Upper lobe of left lung (tissue), 4 donors: ENCODE measurements at regions not wholly inside any gene's neighbourhood (a gene's known extent, or its start where the extent isn't known, plus 50 kb on each side); places are given as distances from the start of the nearest gene placed in this dataset.

Experiments used
- EP300 ChIP-seq, 4 donors: sonication (generic); formaldehyde crosslinking; IDR thresholded peaks; one replicate each; pipeline ENCODE4 v1.5.1; 2017; ENCODE audit warnings: antibody characterized with exemption in 4 of 4, control low read depth in 2 of 4
- TF ChIP-seq, protein P1 (sequence below), 6 experiments: fragments of 450-650 bp in 4 of 6; fragments of 200-600 bp in 2 of 6; sonication (generic) in 2 of 6; IDR thresholded peaks; one replicate each; pipeline ENCODE4 v1.5.1; 2016 to 2019; ENCODE audit warnings: antibody characterized with exemption in 6 of 6

DNA sequence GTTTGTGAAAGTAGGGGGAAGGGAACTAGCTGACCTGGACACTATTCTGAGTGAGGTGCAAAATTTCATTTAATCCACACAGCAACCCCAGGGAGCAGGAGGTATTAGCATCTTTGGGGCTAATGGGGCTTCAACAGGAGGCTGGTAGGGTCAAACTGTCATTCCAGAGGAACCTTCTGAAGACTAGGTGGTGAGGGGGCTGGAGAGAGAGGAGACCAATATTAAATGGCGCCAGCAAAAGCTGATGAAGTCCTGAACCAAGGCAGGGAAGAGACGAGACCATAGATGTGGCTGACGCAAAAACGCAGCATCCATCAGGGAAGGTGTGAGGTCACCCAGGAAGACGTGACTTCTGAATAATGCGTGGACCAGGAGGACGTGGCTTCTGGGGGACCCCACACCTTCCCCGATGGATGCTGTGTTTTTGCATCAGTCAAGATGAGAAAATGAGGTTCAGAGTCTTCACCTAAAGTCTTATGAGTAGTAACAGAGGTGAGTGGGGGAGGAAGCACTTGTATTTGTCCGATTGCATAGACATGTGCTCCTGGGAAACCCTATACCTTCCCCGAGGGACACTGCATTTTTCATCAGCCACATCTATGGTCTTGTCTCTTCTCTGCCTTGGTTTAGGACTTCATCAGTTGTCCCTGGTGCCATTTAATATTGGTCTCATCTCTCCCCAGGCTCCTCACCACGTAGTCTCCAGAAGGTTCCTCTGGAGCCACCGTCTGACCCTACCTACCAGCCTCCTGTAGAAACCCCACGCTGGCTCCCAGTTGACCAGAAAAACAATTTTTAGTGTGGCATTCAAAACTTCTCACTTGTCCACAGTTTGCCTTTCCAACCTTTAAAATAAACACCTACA lies 188.6 kb downstream of the MYCN start:
- TF ChIP-seq, protein P1, sequence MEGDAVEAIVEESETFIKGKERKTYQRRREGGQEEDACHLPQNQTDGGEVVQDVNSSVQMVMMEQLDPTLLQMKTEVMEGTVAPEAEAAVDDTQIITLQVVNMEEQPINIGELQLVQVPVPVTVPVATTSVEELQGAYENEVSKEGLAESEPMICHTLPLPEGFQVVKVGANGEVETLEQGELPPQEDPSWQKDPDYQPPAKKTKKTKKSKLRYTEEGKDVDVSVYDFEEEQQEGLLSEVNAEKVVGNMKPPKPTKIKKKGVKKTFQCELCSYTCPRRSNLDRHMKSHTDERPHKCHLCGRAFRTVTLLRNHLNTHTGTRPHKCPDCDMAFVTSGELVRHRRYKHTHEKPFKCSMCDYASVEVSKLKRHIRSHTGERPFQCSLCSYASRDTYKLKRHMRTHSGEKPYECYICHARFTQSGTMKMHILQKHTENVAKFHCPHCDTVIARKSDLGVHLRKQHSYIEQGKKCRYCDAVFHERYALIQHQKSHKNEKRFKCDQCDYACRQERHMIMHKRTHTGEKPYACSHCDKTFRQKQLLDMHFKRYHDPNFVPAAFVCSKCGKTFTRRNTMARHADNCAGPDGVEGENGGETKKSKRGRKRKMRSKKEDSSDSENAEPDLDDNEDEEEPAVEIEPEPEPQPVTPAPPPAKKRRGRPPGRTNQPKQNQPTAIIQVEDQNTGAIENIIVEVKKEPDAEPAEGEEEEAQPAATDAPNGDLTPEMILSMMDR (IDR thresholded peaks at IDR 0.05), result no peak
- no peak for TF ChIP-seq EP300 (IDR thresholded peaks at IDR 0.05)
